IPS DF 6.9 (cell line): ENCODE measurements at regions not wholly inside any gene's neighbourhood (a gene's known extent, or its start where the extent isn't known, plus 50 kb on each side); places are given as distances from the start of the nearest gene placed in this dataset.
"Not testable (repeated sequence)": the region's sequence is repeated elsewhere in the genome, so short reads cannot be mapped to it uniquely, and the experiment has no call there.

Source experiments
- DNase-seq: peaks from one replicate; pipeline ENCODE4 v3.0.0-alpha.2; 2013; ENCODE audit warnings: low read depth, low spot score
- H3K27ac ChIP-seq: one replicate; pipeline ENCODE4 v1.5.1; 2013; ENCODE audit warnings: low read length, control low read depth
- H3K27me3 ChIP-seq: 2 replicates; pipeline ENCODE4 v1.6.1; 2013; ENCODE audit warnings: mild to moderate bottlenecking, low read length; ENCODE audit not compliant: control insufficient read depth, insufficient read depth
- H3K36me3 ChIP-seq: 2 replicates; pipeline ENCODE4 v1.6.1; 2013; ENCODE audit warnings: low read length; ENCODE audit not compliant: control insufficient read depth, insufficient read depth
- H3K4me1 ChIP-seq: 2 replicates; pipeline ENCODE4 v1.6.1; 2013; ENCODE audit warnings: low read length; ENCODE audit not compliant: control insufficient read depth, insufficient read depth
- H3K4me3 ChIP-seq: 2 replicates; pipeline ENCODE4 v1.5.1; 2013; ENCODE audit warnings: mild to moderate bottlenecking, low read length
- H3K9me3 ChIP-seq: 2 replicates; pipeline ENCODE4 v1.6.1; 2013; ENCODE audit warnings: low read length, inconsistent platforms; ENCODE audit not compliant: control insufficient read depth, insufficient read depth
- WGBS: extraction: QIAGEN DNeasy Blood & Tissue Kit; methylation state at CpG from one replicate; pipeline ENCODE4 v1.1.7; 2013; ENCODE audit warnings: mixed read lengths, missing lambda C conversion rate; ENCODE audit not compliant: insufficient read length, insufficient coverage; 5-methylcytosine and 5-hydroxymethylcytosine counted together

GRCh38 chr16:29145086-29145485 is 160.2 kb downstream of the LAT start:
- H3K27ac ChIP-seq, H3K4me3 ChIP-seq, DNase-seq, H3K9me3 ChIP-seq, H3K27me3 ChIP-seq, H3K4me1 ChIP-seq, H3K36me3 ChIP-seq: not testable (repeated sequence)
- no CpG with 5 or more reads among the region's 12 CpGs for WGBS

GRCh38 chr16:29144669-29145062 is 159.8 kb downstream of the LAT start:
- WGBS: no CpG with 5 or more reads among the region's 15 CpGs

GRCh38 chr16:29143739-29144668 is 159.2 kb downstream of the LAT start:
- not testable (repeated sequence) for H3K9me3 ChIP-seq, H3K4me1 ChIP-seq, DNase-seq, H3K36me3 ChIP-seq, H3K27me3 ChIP-seq, H3K4me3 ChIP-seq, H3K27ac ChIP-seq
- no CpG with 5 or more reads among the region's 23 CpGs for WGBS

More at GRCh38 chr16:29144669-29145062, 159.8 kb downstream of the LAT start:
- H3K27me3 ChIP-seq, DNase-seq, H3K9me3 ChIP-seq, H3K27ac ChIP-seq, H3K4me3 ChIP-seq, H3K36me3 ChIP-seq, H3K4me1 ChIP-seq: not testable (repeated sequence)

GRCh38 chr16:29142506-29142905 is 157.7 kb downstream of the LAT start:
- not testable (repeated sequence) for H3K4me3 ChIP-seq
- WGBS: no CpG with 5 or more reads among the region's 14 CpGs

GRCh38 chr16:29141586-29142324 is 156.9 kb downstream of the LAT start:
- H3K36me3 ChIP-seq: no peaks in the 10 kb centered on the region
- no peaks in the 10 kb centered on the region for H3K27me3 ChIP-seq
- WGBS: no CpG with 5 or more reads among the region's 35 CpGs
- H3K27ac ChIP-seq: no peak overlapping the region
- H3K9me3 ChIP-seq: no peaks in the 10 kb centered on the region
- no peaks in the 10 kb centered on the region for H3K4me1 ChIP-seq
- no peak for DNase-seq
- no peak overlapping the region for H3K4me3 ChIP-seq

More at GRCh38 chr16:29142506-29142905, 157.7 kb downstream of the LAT start:
- not testable (repeated sequence) for H3K36me3 ChIP-seq, H3K9me3 ChIP-seq, H3K27me3 ChIP-seq, DNase-seq, H3K4me1 ChIP-seq, H3K27ac ChIP-seq

GRCh38 chr16:29141121-29141520 is 156.3 kb downstream of the LAT start:
- no CpG with 5 or more reads among the region's 12 CpGs for WGBS
- DNase-seq, H3K9me3 ChIP-seq, H3K4me1 ChIP-seq, H3K27ac ChIP-seq, H3K4me3 ChIP-seq, H3K27me3 ChIP-seq, H3K36me3 ChIP-seq: not testable (repeated sequence)

- not testable (repeated sequence) for DNase-seq, H3K4me1 ChIP-seq, H3K9me3 ChIP-seq, H3K27me3 ChIP-seq, H3K27ac ChIP-seq, H3K36me3 ChIP-seq, H3K4me3 ChIP-seq
- WGBS: no CpG with 5 or more reads among the region's 44 CpGs
Measured at GRCh38 chr16:29139901-29140855, 155.3 kb downstream of the LAT start.

GRCh38 chr16:29139261-29139802 is 154.5 kb downstream of the LAT start:
- DNase-seq: no peak
- no peaks in the 10 kb centered on the region for H3K9me3 ChIP-seq
- H3K27ac ChIP-seq: no peak overlapping the region
- no CpG with 5 or more reads among the region's 17 CpGs for WGBS
- no peaks in the 10 kb centered on the region for H3K27me3 ChIP-seq
- no peak overlapping the region for H3K4me3 ChIP-seq
- H3K36me3 ChIP-seq: no peaks in the 10 kb centered on the region
- no peaks in the 10 kb centered on the region for H3K4me1 ChIP-seq

- H3K9me3 ChIP-seq, H3K36me3 ChIP-seq, DNase-seq, H3K27ac ChIP-seq, H3K4me3 ChIP-seq, H3K27me3 ChIP-seq, H3K4me1 ChIP-seq: not testable (repeated sequence)
- no CpG with 5 or more reads among the region's 11 CpGs for WGBS
Measured at GRCh38 chr16:29138698-29139097, 153.8 kb downstream of the LAT start.
